CD4-positive, CD25-positive, alpha-beta regulatory T cell (primary cell): ENCODE measurements at regions not wholly inside any gene's neighbourhood (a gene's known extent, or its start where the extent isn't known, plus 50 kb on each side); places are given as distances from the start of the nearest gene placed in this dataset.

Source experiments
- ATAC-seq, 2 donors: fragments of 150-1000 bp; cut with Tn5 transposase; one replicate each; pipeline ENCODE4 v1.10.0; 2021; ENCODE audit warnings: low read depth in 2 of 2, moderate number of reproducible peaks in 2 of 2, moderate library complexity in 1 of 2
- DNase-seq, 3 donors: peaks; one replicate each; pipeline versions ENCODE4 v3.0.0 to v3.0.0-alpha.2; 2012 to 2022; ENCODE audit warnings: mixed read lengths in 1 of 3
- H3K27ac ChIP-seq: one replicate; pipeline ENCODE4 v1.7.0; 2013; ENCODE audit warnings: mild to moderate bottlenecking, low read length; ENCODE audit not compliant: insufficient read depth, poor library complexity, severe bottlenecking
- H3K27me3 ChIP-seq: one replicate; pipeline ENCODE4 v1.7.0; 2013; ENCODE audit warnings: low read length; ENCODE audit not compliant: control insufficient read depth, insufficient read depth
- H3K36me3 ChIP-seq: one replicate; pipeline ENCODE4 v1.7.0; 2013; ENCODE audit warnings: mild to moderate bottlenecking, low read length, moderate library complexity; ENCODE audit not compliant: control insufficient read depth, insufficient read depth
- H3K4me1 ChIP-seq: 2 replicates; pipeline ENCODE4 v1.7.0; 2013; ENCODE audit warnings: mild to moderate bottlenecking, low read length; ENCODE audit not compliant: insufficient read depth, control insufficient read depth, poor library complexity, severe bottlenecking
- H3K4me3 ChIP-seq: one replicate; pipeline ENCODE4 v1.7.0; 2013; ENCODE audit warnings: low read depth, mild to moderate bottlenecking, low read length, moderate library complexity
- H3K9me3 ChIP-seq, 2 experiments: 1 replicate in 1 of 2; 2 replicates in 1 of 2; pipeline ENCODE4 v1.7.0; 2013; ENCODE audit warnings: low read length in 2 of 2, mild to moderate bottlenecking in 1 of 2, moderate library complexity in 1 of 2; ENCODE audit not compliant: control insufficient read depth in 2 of 2
- H3K27ac Mint-ChIP-seq, 3 donors: one replicate each; pipeline ENCODE4 v1.8.0; 2020 to 2022; ENCODE audit warnings: mild to moderate bottlenecking in 3 of 3, mixed read lengths in 3 of 3, moderate library complexity in 2 of 3
- H3K27me3 Mint-ChIP-seq: one replicate; pipeline ENCODE4 v1.8.0; 2022; ENCODE audit warnings: mild to moderate bottlenecking, mixed read lengths
- H3K36me3 Mint-ChIP-seq: one replicate; pipeline ENCODE4 v1.8.0; 2020; ENCODE audit warnings: mixed read lengths
- H3K4me1 Mint-ChIP-seq, 4 donors: one replicate each; pipeline ENCODE4 v1.8.0; 2020 to 2022; ENCODE audit warnings: mixed read lengths in 4 of 4, mild to moderate bottlenecking in 1 of 4
- H3K4me3 Mint-ChIP-seq, 4 donors: one replicate each; pipeline ENCODE4 v1.8.0; 2020 to 2022; ENCODE audit warnings: mild to moderate bottlenecking in 4 of 4, mixed read lengths in 4 of 4, moderate library complexity in 3 of 4
- H3K9me3 Mint-ChIP-seq, 7 donors: one replicate each; pipeline ENCODE4 v1.8.0; 2020 to 2022; ENCODE audit warnings: mixed read lengths in 7 of 7, mild to moderate bottlenecking in 3 of 7, moderate library complexity in 2 of 7

DNA sequence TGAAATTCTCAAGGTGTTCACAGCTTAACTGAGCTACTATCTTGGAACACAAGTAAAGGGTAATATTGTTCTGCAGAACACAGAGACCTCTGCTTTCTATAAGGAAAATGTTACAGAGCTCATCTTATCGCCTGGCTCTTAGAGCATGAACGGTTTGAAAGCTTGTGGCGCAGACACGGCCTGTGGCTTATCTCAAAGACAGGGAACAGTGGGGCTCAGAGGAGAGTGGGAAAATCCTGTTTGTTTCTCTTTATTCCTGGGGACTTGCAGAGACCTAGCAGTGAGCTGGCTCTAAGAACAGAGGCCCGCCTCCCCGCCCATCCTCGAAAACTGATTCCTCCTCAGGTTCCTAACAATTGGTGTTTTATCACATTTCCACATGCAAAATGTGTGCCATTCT is 131.7 kb downstream of the EMX2 start:
- no peak for ATAC-seq
- no peaks in the 10 kb centered on the region for H3K36me3 Mint-ChIP-seq
- no peaks in the 10 kb centered on the region for H3K4me1 Mint-ChIP-seq
- DNase-seq: no peak
- Histone ChIP-seq H3K36me3 (no peaks in the 10 kb centered on the region), H3K27me3 (no peaks in the 10 kb centered on the region), H3K4me3 (no peak overlapping the region), H3K9me3 (no peaks in the 10 kb centered on the region), H3K27ac (no peak overlapping the region), H3K4me1 (no peaks in the 10 kb centered on the region)
- peaks cover 0 to 2% (median 0%) of the 10 kb centered on the region in 7 donors for H3K9me3 Mint-ChIP-seq
- H3K27ac Mint-ChIP-seq: no peak overlapping the region
- no peaks in the 10 kb centered on the region for H3K27me3 Mint-ChIP-seq
- no peak overlapping the region for H3K4me3 Mint-ChIP-seq

DNA sequence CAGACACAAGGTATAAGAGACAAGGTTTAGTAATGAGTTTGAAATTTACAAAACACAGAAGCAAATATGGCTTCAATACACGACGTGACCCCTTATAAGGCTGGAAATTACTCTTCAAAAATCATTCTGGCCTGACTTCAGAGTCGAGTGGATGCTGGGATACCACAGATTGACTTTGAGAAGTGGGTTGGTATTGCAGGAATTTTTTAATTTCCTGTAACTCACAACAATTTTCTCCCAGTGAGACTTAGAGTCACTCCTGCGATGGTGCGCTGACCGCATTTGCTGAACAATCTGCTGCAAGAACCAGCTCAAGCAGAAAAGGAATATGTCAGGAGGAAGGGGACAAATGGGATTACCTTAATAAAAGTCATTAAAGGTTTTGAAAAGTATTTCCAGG is 132.1 kb downstream of the EMX2 start:
- no peak overlapping the region for H3K4me3 ChIP-seq
- H3K4me3 Mint-ChIP-seq: no peak overlapping the region
- no peak overlapping the region for H3K27ac Mint-ChIP-seq
- DNase-seq (no peak), ATAC-seq (no peak)
- peaks cover 0 to 2% (median 0%) of the 10 kb centered on the region in 7 donors for H3K9me3 Mint-ChIP-seq
- no peak overlapping the region for H3K27ac ChIP-seq
- no peaks in the 10 kb centered on the region for H3K27me3 ChIP-seq
- no peaks in the 10 kb centered on the region for H3K4me1 Mint-ChIP-seq
- H3K9me3 ChIP-seq: no peaks in the 10 kb centered on the region
- H3K4me1 ChIP-seq: no peaks in the 10 kb centered on the region
- no peaks in the 10 kb centered on the region for H3K36me3 ChIP-seq
- no peaks in the 10 kb centered on the region for H3K27me3 Mint-ChIP-seq
- no peaks in the 10 kb centered on the region for H3K36me3 Mint-ChIP-seq

DNA sequence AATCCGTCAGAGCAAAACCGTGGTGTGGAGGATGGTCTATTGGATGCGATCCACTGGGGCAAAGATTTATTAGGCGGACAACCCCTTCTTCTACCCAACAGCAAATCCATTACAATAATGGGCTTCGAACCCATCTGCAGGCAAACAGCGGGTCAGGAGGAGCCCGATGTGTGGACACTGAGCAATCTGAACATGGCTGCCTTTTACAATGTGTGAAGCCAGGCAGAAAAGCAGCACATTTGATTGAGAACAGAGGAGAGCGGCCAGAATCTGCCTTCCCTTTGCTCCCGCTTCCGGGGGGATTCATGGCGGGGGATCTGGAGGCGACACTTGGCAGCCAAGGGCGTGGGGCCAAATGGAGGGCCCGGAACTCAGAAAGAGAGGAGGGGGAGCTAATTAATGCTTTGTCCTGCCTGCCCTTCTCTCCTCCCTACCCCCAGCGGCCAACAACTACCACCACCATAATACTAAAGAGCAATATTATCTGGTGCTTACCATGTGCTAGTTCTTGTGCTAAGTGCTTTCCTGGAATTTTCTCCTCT is 133.0 kb downstream of the EMX2 start:
- H3K27ac Mint-ChIP-seq: no peak overlapping the region
- no peaks in the 10 kb centered on the region for H3K36me3 Mint-ChIP-seq
- peaks cover 0 to 2% (median 0%) of the 10 kb centered on the region in 7 donors for H3K9me3 Mint-ChIP-seq
- no peak overlapping the region for H3K27ac ChIP-seq
- H3K36me3 ChIP-seq: no peaks in the 10 kb centered on the region
- no peaks in the 10 kb centered on the region for H3K27me3 Mint-ChIP-seq
- no peak overlapping the region for H3K4me3 ChIP-seq
- no peaks in the 10 kb centered on the region for H3K27me3 ChIP-seq
- no peaks in the 10 kb centered on the region for H3K4me1 ChIP-seq
- DNase-seq (no peak), ATAC-seq (no peak)
- no peak overlapping the region for H3K4me3 Mint-ChIP-seq
- H3K9me3 ChIP-seq: no peaks in the 10 kb centered on the region
- no peaks in the 10 kb centered on the region for H3K4me1 Mint-ChIP-seq

DNA sequence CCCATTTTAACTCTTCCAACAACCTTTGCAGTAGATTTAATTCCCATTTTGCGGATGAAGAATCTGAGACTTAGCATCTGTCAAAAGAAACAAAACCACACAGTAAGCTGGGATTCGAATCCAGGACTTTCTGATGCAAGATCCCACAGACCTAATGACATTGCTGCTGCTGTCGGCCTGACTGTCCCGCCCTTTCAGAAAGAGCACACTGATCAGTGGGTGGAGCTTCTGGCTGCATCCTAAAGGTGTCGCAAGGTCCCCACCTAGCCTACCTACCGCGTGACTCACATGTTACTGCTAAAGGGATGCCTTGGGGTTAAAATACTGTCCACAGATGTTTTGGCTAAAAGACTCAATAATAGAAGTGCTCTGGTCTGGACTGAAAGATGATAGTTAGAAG is 134.7 kb downstream of the EMX2 start:
- no peaks in the 10 kb centered on the region for H3K36me3 ChIP-seq
- Mint-ChIP-seq H3K27ac (no peak overlapping the region), H3K9me3 (peaks cover 0 to 2% (median 0%) of the 10 kb centered on the region in 7 donors), H3K36me3 (no peaks in the 10 kb centered on the region), H3K27me3 (no peaks in the 10 kb centered on the region), H3K4me1 (no peaks in the 10 kb centered on the region), H3K4me3 (no peak overlapping the region)
- no peaks in the 10 kb centered on the region for H3K4me1 ChIP-seq
- H3K27me3 ChIP-seq: no peaks in the 10 kb centered on the region
- no peak for DNase-seq
- H3K9me3 ChIP-seq: no peaks in the 10 kb centered on the region
- no peak for ATAC-seq
- H3K27ac ChIP-seq: no peak overlapping the region
- no peak overlapping the region for H3K4me3 ChIP-seq

DNA sequence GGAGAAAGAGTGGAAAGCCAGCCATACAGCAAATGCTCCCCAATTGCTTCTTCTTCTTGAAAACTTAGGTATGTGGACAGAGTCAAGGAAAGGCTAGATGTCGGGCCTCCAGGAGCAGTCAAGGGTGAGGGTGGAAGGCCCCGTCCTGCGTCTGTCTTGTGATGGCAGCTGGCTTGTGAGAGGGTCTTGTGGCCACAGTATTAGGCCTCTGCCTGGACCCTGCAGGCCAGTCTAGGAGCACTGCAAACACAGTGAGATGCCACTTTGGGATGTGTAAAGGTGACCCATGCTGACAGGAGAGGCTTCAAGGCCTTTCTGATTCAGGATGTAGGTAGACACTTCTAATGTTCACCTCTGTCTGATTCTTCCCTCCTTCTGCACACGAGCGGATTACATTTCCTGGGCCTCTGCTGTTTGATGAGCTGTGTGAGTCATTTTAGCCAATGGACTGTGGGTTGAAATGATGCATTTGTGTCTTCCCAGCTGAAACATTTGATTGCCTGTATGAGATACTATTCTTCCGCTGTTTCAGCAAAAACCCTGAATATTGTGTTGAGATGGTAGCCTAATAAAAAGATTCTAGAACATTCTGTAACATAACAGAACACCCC is 135.4 kb downstream of the EMX2 start:
- ATAC-seq: no peak
- H3K4me1 Mint-ChIP-seq: no peaks in the 10 kb centered on the region
- no peaks in the 10 kb centered on the region for H3K27me3 Mint-ChIP-seq
- H3K27ac Mint-ChIP-seq: no peak overlapping the region
- Histone ChIP-seq H3K27ac (no peak overlapping the region), H3K9me3 (no peaks in the 10 kb centered on the region), H3K4me3 (no peak overlapping the region), H3K4me1 (no peaks in the 10 kb centered on the region), H3K36me3 (no peaks in the 10 kb centered on the region), H3K27me3 (no peaks in the 10 kb centered on the region)
- no peak overlapping the region for H3K4me3 Mint-ChIP-seq
- H3K36me3 Mint-ChIP-seq: no peaks in the 10 kb centered on the region
- no peak for DNase-seq
- H3K9me3 Mint-ChIP-seq: peaks cover 0 to 2% (median 0%) of the 10 kb centered on the region in 7 donors

DNA sequence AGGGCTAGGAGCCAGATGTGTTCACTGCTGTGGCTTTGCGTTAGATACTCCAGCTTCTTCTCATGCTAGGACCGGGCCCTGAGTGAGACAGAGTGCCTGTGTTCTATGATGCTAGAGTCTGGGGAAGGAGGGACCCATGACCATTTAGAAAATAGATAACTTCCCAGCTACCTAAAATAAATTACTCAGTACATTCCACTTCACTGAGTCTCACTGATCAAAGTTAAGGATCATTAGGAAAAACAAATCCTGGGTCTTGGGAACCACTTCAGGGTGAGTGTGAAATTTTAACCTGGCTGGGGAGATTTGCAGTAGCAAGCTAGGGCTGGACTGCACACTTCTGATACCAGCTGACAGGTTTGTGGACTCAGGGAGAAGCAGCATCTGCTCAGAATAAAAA is 138.1 kb downstream of the EMX2 start:
- no peak overlapping the region for H3K27ac Mint-ChIP-seq
- no peaks in the 10 kb centered on the region for H3K36me3 Mint-ChIP-seq
- DNase-seq: no peak
- H3K9me3 Mint-ChIP-seq: peaks cover 0 to 3% (median 0%) of the 10 kb centered on the region in 7 donors
- no peaks in the 10 kb centered on the region for H3K27me3 Mint-ChIP-seq
- Histone ChIP-seq H3K36me3 (no peaks in the 10 kb centered on the region), H3K4me3 (no peak overlapping the region), H3K27ac (no peak overlapping the region), H3K9me3 (no peaks in the 10 kb centered on the region), H3K27me3 (no peaks in the 10 kb centered on the region), H3K4me1 (no peaks in the 10 kb centered on the region)
- H3K4me3 Mint-ChIP-seq: no peak overlapping the region
- ATAC-seq: no peak
- no peaks in the 10 kb centered on the region for H3K4me1 Mint-ChIP-seq

DNA sequence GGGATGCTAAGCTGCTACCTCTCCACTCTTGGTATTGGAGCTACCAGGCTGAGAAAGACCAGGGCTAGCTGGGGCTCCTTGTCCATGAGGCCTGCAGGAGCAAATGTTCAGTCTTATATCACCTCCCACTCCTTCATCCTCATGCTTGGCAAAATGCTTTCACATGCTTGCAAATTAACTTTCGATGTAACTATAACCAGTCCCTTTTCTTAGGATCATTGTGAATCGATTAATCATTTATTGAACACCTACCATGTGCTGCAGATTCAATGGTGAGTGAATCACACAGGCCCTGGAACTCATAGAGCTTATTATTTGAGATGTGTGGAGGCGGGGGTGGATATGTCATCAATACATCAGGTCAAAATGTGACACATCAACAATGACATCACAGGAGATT is 138.6 kb downstream of the EMX2 start:
- Histone ChIP-seq H3K36me3 (no peaks in the 10 kb centered on the region), H3K27me3 (no peaks in the 10 kb centered on the region), H3K27ac (no peak overlapping the region), H3K4me1 (no peaks in the 10 kb centered on the region), H3K9me3 (no peaks in the 10 kb centered on the region), H3K4me3 (no peak overlapping the region)
- peaks cover 0 to 3% (median 0%) of the 10 kb centered on the region in 7 donors for H3K9me3 Mint-ChIP-seq
- DNase-seq: no peak
- no peaks in the 10 kb centered on the region for H3K36me3 Mint-ChIP-seq
- ATAC-seq: no peak
- H3K27me3 Mint-ChIP-seq: no peaks in the 10 kb centered on the region
- H3K27ac Mint-ChIP-seq: no peak overlapping the region
- no peaks in the 10 kb centered on the region for H3K4me1 Mint-ChIP-seq
- H3K4me3 Mint-ChIP-seq: no peak overlapping the region

DNA sequence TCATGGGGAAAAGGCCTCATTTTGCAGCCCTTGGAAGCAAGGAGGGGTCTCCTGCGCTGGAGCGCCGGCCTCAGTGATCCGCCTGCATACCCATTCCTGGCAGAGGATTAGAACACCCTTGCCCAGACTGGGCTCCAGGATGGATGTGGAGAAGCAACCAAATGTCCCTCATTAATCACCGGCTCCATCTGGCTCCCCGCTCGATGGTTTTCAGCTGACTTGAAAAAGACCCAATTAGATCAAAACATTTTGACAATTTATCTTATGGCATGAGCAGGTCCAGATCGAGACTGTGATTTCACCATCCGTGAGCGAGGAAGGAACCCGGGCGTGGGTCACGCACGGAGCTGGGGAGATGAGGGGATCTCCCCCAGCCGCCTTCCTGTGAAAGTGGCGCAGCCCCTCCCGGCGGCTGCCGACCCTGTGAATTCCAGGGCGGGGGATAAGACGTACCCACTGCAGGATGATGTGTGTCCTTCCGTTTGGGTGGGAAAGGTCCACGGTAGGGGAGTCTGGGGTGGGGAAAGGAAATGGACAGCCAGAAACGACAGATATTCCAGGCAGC is 141.6 kb downstream of the EMX2 start:
- H3K27ac Mint-ChIP-seq: no peak overlapping the region
- no peaks in the 10 kb centered on the region for H3K27me3 ChIP-seq
- H3K4me3 Mint-ChIP-seq: no peak overlapping the region
- H3K4me3 ChIP-seq: no peak overlapping the region
- H3K4me1 ChIP-seq: no peaks in the 10 kb centered on the region
- H3K9me3 ChIP-seq: no peaks in the 10 kb centered on the region
- H3K36me3 Mint-ChIP-seq: no peaks in the 10 kb centered on the region
- ATAC-seq: no peak
- H3K4me1 Mint-ChIP-seq: no peaks in the 10 kb centered on the region
- H3K27me3 Mint-ChIP-seq: no peaks in the 10 kb centered on the region
- H3K27ac ChIP-seq: no peak overlapping the region
- no peak for DNase-seq
- H3K9me3 Mint-ChIP-seq: peaks cover 0 to 1% (median 0%) of the 10 kb centered on the region in 7 donors
- no peaks in the 10 kb centered on the region for H3K36me3 ChIP-seq
